HG03521 (cell line): ENCODE measurements at regions not wholly inside any gene's neighbourhood (a gene's known extent, or its start where the extent isn't known, plus 50 kb on each side); places are given as distances from the start of the nearest gene placed in this dataset.
"Not testable (repeated sequence)": the region's sequence is repeated elsewhere in the genome, so short reads cannot be mapped to it uniquely, and the experiment has no call there.

Source experiments
- ATAC-seq: cut with Tn5 transposase; IDR thresholded peaks from one replicate; pipeline ENCODE4 v1.9.1; 2021; ENCODE audit warnings: mild to moderate bottlenecking, moderate library complexity; ENCODE audit not compliant: unreplicated experiment

DNA sequence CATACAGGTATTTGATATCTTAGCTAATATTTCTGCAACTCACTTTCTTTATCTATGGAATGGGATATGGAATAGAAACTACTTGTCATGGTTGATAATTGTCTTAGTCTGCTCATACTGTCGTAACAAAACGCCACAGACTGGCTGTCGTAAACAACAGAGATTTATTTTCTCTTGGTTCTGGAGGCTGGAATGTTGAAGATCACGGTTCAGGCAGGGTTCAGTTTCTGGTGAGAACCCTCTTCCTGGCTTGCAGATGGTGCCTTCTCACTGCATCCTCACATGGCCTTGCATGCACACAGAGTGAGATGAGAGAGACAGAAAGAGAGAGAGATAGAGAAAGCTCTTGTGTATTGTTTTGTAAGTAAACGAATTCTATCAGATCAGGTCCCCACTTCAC, 332.7 kb upstream of the MAGI2 start:
- ATAC-seq: no peak

DNA sequence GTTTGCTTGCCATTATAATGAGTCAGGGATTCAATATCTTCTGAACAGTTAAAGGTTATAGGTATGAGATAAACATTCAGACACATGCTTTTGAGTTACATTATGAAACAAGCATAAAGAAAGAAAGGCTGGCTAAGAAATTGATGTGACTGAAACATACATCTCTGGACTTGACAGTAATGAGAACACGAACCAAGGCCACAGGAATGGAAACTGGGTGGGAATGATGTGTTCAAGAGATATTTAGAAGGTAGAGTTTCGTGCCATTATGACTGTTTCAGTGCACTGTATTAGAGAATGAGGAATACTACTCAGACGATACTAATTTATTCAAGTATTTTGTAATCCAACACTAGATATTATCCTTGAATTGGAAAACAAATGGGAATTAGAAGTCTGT, 332.1 kb upstream of the MAGI2 start:
- no peak for ATAC-seq

DNA sequence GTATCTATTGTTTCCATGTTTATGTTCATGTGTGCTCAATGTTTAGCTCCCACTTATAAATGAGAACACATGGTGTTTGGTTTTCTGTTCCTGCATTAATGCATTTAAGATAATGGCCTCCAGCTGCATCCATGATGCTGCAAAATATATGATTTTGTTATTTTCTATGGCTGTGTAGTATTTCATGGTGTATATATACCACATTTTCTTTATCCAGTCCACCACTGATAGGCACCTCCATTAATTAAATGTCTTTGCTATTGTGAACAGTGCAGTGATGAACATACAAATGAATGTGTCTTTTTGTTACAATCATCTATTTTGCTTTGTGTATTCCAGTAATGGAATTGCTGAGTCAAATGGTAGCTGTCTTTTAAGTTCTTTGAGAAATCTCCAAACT, 329.4 kb upstream of the MAGI2 start:
- no peak for ATAC-seq

DNA sequence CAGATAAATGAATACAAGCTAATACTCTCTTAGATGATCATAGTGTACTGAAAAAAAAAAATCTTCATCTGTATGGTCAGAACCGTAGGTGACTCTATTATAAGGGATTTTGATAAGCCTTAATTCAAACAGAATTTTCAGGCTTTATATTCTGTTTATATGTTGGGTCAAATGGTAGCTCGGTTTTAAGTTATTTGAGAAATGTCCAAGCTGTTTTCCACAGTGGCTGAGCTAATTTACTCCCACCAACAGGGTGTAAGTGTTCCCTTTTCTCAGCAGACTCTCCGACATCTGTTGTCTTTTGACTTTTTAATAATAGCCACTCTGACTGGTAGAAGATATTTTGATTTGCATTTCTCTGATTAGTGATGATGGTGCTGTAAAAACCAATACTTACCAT, 328.8 kb upstream of the MAGI2 start:
- no peak for ATAC-seq

DNA sequence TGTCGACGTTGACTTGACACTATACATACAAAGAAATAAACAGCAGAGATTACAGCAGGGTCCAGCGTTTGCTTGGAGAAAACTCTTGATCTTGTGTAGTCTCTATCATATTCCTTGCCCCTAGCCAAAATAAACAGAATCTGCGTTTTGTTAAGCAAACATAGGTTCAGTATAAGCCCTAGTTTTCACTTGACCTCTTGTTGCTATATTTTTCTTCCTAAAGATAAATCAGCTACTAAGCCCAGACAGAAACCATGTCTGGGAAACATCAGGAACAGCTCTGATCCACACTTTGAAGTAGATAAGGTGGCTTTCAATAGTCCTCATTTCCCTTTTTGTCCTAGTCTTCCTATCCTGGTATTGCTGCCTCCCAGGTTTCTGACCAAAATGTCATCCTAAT, 328.2 kb upstream of the MAGI2 start:
- ATAC-seq: no peak

DNA sequence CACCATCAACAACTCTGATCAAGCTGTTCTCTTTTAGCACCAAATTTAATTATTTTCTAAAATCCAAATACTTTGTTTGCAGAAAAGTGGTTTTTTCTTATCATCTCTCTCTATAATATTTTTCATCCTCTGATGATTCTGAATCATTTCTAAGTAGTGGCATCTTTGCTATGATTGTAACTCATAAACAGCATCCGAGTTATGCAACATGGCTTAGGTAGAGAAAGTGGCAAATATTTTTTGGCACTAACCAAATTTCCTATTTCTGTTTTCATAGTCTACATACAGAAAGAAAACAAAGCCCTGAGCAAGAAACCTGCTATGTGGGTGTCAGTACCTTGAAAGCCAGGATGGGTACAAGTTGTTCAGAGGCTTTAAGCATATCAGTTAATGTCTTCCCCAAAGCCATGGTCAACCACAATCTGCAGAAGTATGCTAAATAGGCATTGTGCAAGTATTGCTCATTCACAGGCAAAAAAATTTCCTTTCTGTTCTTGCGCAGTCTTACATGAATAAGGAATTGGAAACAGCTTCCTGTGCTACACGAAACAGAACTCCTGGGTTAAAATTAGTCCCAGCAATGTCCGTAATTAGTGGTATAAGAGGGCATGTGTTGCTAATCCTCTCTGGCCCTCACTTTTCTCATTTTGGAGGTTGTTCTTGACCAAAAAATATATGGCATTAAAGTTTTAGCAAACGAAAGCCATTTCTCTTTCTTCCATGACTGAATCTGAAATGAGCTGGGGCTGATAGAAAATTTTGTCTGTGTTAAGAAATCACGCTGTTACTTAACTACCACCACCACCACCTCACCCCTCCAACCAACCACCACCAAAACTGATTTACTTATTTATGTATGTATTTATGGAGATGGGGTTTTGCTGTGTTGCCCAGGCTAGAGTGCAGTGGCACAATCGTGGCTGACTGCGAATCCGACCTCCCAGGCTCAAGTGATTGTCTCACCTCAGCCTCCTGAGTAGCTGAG, 325.6 kb upstream of the MAGI2 start:
- no peak for ATAC-seq

DNA sequence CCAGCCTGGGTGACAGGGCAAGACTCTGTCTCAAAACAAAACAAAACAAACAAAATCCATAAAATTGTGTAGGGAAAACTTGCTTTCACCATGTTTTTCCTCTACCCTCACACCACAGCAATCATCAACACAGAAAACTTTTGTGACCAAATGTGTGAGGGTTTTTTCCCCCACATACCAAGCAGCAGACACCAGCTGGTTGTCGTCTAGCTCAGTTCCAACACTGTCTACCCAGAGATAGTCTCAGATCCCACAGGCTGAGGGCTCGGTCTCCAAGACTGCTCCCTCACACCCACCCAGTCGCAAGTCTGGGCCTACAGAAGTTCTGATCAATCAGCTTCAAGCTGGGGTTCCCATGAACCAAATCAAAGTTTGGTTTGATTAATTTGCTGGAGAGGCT, 322.4 kb upstream of the MAGI2 start:
- ATAC-seq: no peak

DNA sequence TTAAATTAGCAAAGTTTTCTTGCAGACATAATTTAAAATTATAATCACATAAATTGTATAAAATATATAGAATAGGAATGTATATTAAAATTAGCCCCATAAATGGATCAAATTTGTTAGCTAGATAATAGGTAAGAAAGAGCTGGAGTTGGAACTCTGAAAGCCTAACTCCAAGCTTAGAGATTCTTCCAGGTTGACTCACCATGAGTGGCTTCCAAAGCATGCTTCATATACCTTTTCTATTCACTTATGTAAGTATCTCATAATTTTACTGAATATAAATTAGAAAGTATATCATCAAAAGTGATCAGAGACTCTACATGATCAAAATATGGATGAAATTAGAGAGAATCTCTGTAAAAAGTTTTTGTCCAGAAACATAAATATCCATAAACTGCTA, 320.7 kb upstream of the MAGI2 start:
- no peak for ATAC-seq

DNA sequence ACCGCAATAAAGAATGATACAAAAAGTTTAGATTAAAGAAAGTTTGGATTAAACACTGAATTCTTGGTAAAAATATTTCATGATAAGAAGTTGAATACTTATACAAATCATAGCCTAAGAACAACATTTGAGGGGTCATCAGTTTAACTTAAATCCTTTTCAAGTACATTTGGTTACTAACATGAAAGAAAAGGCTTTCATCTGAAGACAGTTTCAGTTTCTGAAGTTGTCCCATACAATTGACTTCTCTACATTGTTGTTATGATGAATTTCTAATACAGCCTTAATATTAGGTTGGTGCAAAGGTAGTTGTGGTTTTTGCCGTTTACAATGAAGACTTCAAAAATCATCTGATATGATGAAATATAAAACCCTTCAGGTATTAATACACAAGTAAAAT, 317.5 kb upstream of the MAGI2 start:
- ATAC-seq: no peak

DNA sequence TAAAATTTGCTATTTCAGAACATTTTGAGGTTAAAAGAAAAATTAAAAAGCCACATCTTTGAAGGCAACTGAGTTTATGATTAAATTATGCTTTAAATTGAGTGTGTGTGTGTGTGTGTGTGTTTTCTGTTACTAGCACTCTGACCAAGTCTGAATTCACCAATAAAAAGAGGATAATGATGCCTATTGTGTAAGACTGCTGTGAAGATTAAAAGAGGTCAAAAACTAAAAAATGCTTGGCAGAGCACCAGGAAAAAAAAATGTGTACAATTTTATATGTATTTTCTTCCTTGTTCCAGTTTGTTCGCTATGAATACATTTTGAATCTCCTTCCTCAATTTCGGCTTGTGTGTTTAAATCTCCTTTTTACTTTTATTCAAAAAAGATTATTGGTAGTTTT, 316.6 kb upstream of the MAGI2 start:
- no peak for ATAC-seq

DNA sequence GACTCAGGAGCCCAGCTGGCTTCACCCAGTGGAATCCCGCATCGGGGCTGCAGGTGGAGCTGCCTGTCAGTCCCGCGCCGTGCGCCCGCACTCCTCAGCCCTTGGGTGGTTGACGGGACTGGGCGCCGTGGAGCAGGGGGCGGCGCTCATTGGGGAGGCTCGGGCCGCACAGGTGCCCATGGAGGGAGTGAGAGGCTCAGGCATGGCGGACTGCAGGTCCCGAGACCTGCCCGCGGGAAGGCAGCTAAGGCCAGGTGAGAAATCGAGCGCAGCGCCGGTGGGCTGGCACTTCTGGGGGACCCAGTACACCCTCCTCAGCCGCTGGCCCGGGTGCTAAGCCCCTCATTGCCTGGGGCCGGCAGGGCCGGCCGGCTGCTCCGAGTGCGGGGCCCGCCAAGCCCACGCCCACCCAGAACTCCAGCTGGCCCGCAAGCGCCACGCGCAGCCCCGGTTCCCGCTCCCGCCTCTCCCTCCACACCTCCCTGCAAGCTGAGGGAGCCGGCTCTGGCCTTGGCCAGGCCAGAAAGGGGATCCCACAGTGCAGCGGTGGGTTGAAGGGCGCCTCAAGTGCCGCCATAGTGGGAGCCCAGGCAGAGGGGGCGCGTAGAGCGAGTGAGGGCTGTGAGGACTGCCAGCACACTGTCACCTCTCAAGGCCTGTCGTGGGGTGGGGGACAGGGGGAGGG, 314.6 kb upstream of the MAGI2 start:
- not testable (repeated sequence) for ATAC-seq

DNA sequence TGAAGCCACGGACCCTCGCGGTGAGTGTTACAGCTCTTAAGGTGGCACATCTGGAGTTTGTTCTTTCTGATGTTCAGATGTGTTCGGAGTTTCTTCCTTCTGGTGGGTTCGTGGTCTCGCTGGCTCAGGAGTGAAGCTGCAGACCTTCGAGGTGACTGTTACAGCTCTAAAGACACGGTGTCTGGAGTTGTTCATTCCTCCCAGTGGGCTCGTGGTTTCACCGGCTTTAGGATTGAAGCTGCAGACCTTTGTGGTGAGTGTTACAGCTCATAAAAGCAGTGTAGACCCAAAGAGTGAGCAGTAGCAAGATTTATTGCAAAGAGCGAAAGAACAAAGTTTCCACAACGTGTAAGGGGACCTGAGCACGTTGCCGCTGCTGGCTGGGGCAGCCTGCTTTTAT, 313.7 kb upstream of the MAGI2 start:
- not testable (repeated sequence) for ATAC-seq

DNA sequence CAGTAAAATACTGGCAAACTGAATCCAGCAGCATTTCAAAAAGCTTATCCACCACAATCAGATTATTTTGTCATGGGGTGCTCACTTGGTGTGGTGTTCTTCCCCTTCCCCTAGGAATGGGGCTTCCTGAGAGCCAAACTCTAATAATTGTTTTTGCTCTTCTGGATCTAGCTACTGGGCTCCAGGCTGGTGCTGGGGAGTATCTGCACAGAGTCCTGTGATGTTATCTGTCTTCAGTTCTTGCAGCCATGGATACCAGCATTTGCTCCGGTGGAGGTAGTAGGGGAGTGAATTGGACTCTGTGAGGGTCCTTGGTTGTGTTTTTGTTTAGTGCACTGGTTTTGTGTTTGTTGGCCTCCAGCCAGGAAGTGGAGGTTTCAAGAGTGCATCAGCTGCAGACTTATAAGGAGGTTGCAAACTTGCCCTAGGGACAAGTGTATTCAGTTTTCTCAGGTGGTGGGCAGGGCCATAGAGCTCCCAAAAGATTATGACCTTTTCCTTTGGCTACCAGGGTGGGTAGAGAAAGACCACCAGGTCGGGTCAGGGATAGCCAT, 308.5 kb upstream of the MAGI2 start:
- ATAC-seq: no peak

DNA sequence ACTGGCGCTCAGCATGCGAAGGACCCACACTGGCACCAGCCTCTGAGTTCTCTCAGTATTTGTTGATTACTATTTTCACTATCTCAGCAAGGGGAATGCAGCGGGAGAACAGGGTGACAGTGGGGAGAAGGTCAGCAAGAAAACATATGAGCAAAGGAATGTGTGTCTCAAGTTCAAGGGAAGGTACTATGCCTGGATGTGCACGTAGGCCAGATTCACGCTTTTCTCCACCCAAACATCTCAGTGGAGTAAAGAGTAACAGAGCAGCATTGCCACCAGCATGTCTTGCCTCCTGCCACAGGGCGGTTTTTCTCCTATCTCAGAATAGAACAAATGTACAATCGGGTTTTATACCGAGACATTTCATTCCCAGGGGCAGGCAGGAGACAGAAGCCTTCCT, 297.5 kb upstream of the MAGI2 start:
- not testable (repeated sequence) for ATAC-seq

DNA sequence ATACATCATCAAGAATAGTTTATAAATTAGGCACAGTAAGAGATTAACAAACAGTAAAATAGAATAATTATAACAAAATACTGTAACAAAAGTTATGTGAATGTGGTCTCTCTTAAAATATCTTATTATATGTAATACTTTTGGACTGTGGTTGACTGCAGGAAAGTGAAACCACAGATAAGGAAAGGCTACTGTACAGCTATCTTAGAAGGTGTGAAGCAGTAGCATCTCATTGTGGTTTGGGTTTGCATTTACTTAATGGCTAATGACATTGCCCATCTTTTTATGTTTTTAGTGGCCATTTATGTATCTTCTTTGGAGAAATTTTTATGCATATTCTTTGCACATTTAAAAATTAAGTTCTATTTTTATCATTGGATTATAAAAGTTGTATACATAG, 296.4 kb upstream of the MAGI2 start:
- ATAC-seq: no peak

DNA sequence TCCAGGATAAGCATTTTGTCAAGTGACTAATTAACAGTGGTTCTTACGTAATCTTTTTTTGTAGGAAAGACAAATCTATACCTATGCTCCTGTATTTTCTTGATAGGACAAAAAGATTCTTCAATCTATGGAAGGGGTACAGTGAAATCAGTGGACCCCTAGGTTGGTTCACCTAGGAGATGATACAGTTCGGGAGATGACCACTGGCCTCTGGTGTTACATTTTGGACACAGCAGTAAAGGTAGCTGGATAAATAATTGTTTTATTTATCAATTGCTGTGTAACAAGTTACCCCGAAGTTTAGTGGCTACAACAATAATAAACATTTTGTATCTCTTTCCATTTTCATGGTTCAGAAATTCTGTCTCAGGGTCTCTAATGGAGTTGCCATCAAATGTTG, 288.2 kb upstream of the MAGI2 start:
- no peak for ATAC-seq

DNA sequence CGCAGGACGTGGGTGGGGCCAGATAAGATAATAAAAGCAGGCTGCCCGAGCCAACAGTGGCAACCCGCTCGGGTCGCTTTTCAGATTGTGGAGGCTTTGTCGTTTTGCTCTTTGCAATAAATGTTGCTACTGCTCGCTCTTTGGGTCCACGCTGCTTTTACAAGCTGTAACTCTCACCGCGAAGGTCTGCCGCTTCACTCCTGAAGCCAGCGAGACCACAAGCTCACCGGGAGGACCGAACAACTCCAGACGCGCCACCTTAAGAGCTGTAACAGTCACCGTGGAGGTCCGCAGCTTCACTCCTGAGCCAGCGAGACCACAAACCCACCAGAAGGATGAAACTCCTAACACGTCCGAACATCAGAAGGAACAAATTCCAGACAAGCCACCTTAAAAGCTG, 286.6 kb upstream of the MAGI2 start:
- ATAC-seq: no peak

DNA sequence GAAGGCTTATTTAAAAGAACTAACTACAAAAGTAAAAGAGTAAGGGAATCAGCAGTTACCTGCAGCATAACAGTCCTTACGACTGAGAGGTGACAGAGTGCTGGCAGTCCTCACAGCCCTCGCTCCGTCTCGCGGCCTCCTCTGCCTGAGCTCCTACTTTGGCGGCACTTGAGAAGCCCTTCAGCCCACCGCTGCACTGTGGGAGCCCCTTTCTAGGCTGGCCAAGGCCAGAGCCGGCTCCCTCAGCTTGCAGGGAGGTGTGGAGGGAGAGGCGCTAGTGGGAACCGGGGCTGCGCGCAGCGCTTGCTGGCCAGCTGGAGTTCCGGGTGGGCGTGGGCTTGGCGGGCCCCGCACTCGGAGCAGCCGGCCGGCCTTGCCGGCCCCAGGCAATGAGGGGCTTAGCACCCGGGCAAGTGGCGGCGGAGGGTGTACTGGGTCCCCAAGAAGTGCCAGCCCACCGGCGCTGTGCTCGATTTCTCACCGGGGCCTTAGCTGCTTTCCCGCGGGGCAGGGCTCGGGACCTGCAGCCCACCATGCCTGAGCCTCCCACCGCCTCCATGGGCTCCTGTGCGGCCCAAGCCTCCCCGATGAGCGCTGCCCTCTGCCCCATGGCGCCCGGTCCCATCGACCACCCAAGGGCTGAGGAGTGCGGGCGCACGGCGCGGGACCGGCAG, 285.7 kb upstream of the MAGI2 start:
- ATAC-seq: not testable (repeated sequence)

DNA sequence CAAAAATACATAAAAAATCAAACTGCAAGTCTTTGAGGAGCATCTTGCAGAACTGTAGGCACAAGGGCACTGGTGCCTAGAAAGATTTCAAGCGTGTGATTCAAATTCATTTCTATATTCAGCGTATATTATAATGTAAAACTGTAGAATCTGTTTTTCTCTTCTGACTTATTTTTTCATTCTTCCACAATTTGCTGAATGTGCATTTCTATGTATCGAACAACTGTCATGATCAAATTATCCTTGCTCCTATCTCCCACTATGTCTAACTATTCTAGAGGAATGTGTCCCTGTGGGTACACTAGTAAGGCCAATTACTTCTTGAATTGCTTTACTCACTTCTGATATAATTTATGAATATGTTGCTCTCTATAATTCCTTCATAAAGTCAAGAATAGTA, 283.0 kb upstream of the MAGI2 start:
- ATAC-seq: no peak

DNA sequence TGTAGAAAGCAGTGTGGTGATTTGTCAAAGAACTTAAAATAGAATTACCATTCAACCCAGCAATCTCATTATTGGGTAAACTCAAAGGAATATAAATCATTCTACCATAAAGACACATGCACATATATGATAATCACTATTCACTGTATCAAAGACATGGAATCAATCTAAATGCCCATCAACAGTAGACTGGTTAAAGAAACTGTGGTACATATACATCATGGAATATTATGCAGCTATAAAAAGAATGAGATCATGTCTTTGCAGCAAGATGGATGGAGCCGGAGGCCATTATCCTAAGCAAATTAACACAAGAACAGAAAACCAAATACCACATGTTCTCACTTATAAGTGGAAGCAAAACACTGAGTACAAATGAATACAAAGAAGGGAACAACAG, 281.5 kb upstream of the MAGI2 start:
- no peak for ATAC-seq

DNA sequence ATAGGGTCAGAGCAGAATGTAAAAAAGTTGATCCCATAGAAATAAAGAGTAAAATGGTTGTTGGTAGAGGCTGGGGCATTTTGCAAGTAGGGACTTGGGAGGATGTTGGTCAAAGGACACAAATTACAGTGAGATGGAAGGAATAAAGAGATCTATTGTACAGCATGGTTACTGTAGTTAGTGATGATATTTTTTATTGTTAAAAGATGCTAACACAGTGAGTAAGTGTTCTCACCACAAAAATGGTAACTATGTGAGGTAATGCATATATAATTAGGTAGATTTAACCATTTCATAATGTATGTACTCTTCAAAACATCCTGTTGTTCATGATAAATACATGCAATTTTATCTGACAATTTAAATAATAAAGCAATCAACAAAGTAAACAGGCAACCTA, 280.7 kb upstream of the MAGI2 start:
- no peak for ATAC-seq
